HG03565 (cell line): ENCODE measurements at regions not wholly inside any gene's neighbourhood (a gene's known extent, or its start where the extent isn't known, plus 50 kb on each side); places are given as distances from the start of the nearest gene placed in this dataset.

Experiments
- ATAC-seq: cut with Tn5 transposase; IDR thresholded peaks from one replicate; pipeline ENCODE4 v1.9.1; 2021; ENCODE audit warnings: mild to moderate bottlenecking, moderate library complexity; ENCODE audit not compliant: unreplicated experiment

- ATAC-seq, result no peak
These were observed 508.1 kb downstream of the TBC1D22A start for GRCh38 chr22:47270463-47271135.

GRCh38 chr22:47269516-47270088, 507.2 kb downstream of the TBC1D22A start:
- ATAC-seq, result no peak

- ATAC-seq, result no peak
These were observed 505.2 kb downstream of the TBC1D22A start for GRCh38 chr22:47267513-47268282.

GRCh38 chr22:47266329-47266728, 503.9 kb downstream of the TBC1D22A start:
- no peak for ATAC-seq

- ATAC-seq, result no peak
These were observed 498.1 kb downstream of the TBC1D22A start for GRCh38 chr22:47260551-47260950.

GRCh38 chr22:47259990-47260389, 497.5 kb downstream of the TBC1D22A start:
- ATAC-seq, result no peak

- ATAC-seq, result no peak
These were observed 496.6 kb downstream of the TBC1D22A start for GRCh38 chr22:47259049-47259448.

- no peak for ATAC-seq
These were observed 495.5 kb downstream of the TBC1D22A start for GRCh38 chr22:47257976-47258375.

- no peak for ATAC-seq
These were observed 495.1 kb downstream of the TBC1D22A start for GRCh38 chr22:47257566-47257965.

GRCh38 chr22:47251911-47252310, 489.5 kb downstream of the TBC1D22A start:
- ATAC-seq, result no peak

GRCh38 chr22:47250995-47251765, 488.7 kb downstream of the TBC1D22A start:
- no peak for ATAC-seq

GRCh38 chr22:47249370-47249928, 487.0 kb downstream of the TBC1D22A start:
- ATAC-seq, result no peak

GRCh38 chr22:47248925-47249324, 486.5 kb downstream of the TBC1D22A start:
- ATAC-seq, result no peak

- ATAC-seq, result no peak
These were observed 485.3 kb downstream of the TBC1D22A start for GRCh38 chr22:47247579-47248240.

GRCh38 chr22:47245786-47246185, 483.3 kb downstream of the TBC1D22A start:
- ATAC-seq, result no peak

- ATAC-seq, result no peak
These were observed 482.8 kb downstream of the TBC1D22A start for GRCh38 chr22:47245286-47245685.

- no peak for ATAC-seq
These were observed 477.7 kb downstream of the TBC1D22A start for GRCh38 chr22:47240116-47240515.

GRCh38 chr22:47239474-47239860, 477.0 kb downstream of the TBC1D22A start:
- no peak for ATAC-seq

- no peak for ATAC-seq
These were observed 476.4 kb downstream of the TBC1D22A start for GRCh38 chr22:47238690-47239473.
